Suprapubic skin (tissue), 4 donors: ENCODE measurements at regions not wholly inside any gene's neighbourhood (a gene's known extent, or its start where the extent isn't known, plus 50 kb on each side); places are given as distances from the start of the nearest gene placed in this dataset.
"Not testable (repeated sequence)": the region's sequence is repeated elsewhere in the genome, so short reads cannot be mapped to it uniquely, and the experiment has no call there.

Source experiments
- DNase-seq, 2 donors: peaks; one replicate each; pipeline ENCODE4 v3.0.0-alpha.2; 2019; ENCODE audit warnings: low spot score in 2 of 2
- H3K27ac ChIP-seq: fragments of 200-600 bp; sonication (generic); one replicate; pipeline ENCODE4 v1.5.1; 2019
- H3K27me3 ChIP-seq: fragments of 200-600 bp; sonication (generic); one replicate; pipeline ENCODE4 v1.5.1; 2019
- H3K36me3 ChIP-seq: fragments of 200-600 bp; sonication (generic); one replicate; pipeline ENCODE4 v1.5.1; 2019
- H3K4me1 ChIP-seq: fragments of 200-600 bp; sonication (generic); one replicate; pipeline ENCODE4 v1.5.1; 2019
- H3K4me3 ChIP-seq: fragments of 200-600 bp; sonication (generic); one replicate; pipeline ENCODE4 v1.5.1; 2019; ENCODE audit warnings: mild to moderate bottlenecking
- H3K9me3 ChIP-seq: fragments of 200-600 bp; sonication (generic); one replicate; pipeline ENCODE4 v1.5.1; 2019
- CTCF ChIP-seq, 2 donors: fragments of 200-600 bp in 1 of 2; fragments of 450-650 bp in 1 of 2; sonication (generic) in 1 of 2; IDR thresholded peaks; one replicate each; pipeline ENCODE4 v1.5.1; 2016 to 2019; ENCODE audit warnings: antibody characterized with exemption in 2 of 2, mild to moderate bottlenecking in 1 of 2, moderate library complexity in 1 of 2
- POLR2A ChIP-seq, 2 donors: fragments of 450-650 bp; IDR thresholded peaks; one replicate each; pipeline ENCODE4 v1.6.1; 2017; ENCODE audit warnings: antibody characterized with exemption in 2 of 2, mild to moderate bottlenecking in 2 of 2, moderate library complexity in 2 of 2
- POLR2AphosphoS5 ChIP-seq, 3 donors: sonication (generic); formaldehyde crosslinking; IDR thresholded peaks; one replicate each; pipeline ENCODE4 v1.6.1; 2017; ENCODE audit warnings: antibody characterized with exemption in 3 of 3
- WGBS: methylation state at CpG from one replicate; pipeline ENCODE4 v1.1.5; 2018; 5-methylcytosine and 5-hydroxymethylcytosine counted together

GRCh38 chr16:21487956-21488355 is 111.4 kb upstream of the METTL9 start:
- H3K4me1 ChIP-seq, H3K9me3 ChIP-seq, H3K4me3 ChIP-seq, DNase-seq, H3K27ac ChIP-seq, H3K27me3 ChIP-seq, H3K36me3 ChIP-seq: not testable (repeated sequence)
- WGBS = 85% methylated on average over 4 of the region's 4 CpGs

GRCh38 chr16:21499046-21499445 is 100.3 kb upstream of the METTL9 start:
- H3K27me3 ChIP-seq, H3K9me3 ChIP-seq, H3K4me3 ChIP-seq, H3K36me3 ChIP-seq, H3K27ac ChIP-seq: not testable (repeated sequence)
- WGBS = 81% methylated on average over 7 of the region's 9 CpGs
- DNase-seq = peak in 1 of 2 donors; percentile 22
- peaks cover 10% of the 10 kb centered on the region for H3K4me1 ChIP-seq

- Histone ChIP-seq H3K4me3 (peak overlapping the region; percentile 84), H3K27ac (peak overlapping the region; percentile 98), H3K4me1 (peaks cover 14% of the 10 kb centered on the region)
- not testable (repeated sequence) for H3K36me3 ChIP-seq, H3K27me3 ChIP-seq, H3K9me3 ChIP-seq
- no CpG with 5 or more reads among the region's 51 CpGs for WGBS
- peak in 1 of 2 donors; percentile 72 for DNase-seq
Measured at GRCh38 chr16:21501223-21501868, 98.0 kb upstream of the METTL9 start.

DNA sequence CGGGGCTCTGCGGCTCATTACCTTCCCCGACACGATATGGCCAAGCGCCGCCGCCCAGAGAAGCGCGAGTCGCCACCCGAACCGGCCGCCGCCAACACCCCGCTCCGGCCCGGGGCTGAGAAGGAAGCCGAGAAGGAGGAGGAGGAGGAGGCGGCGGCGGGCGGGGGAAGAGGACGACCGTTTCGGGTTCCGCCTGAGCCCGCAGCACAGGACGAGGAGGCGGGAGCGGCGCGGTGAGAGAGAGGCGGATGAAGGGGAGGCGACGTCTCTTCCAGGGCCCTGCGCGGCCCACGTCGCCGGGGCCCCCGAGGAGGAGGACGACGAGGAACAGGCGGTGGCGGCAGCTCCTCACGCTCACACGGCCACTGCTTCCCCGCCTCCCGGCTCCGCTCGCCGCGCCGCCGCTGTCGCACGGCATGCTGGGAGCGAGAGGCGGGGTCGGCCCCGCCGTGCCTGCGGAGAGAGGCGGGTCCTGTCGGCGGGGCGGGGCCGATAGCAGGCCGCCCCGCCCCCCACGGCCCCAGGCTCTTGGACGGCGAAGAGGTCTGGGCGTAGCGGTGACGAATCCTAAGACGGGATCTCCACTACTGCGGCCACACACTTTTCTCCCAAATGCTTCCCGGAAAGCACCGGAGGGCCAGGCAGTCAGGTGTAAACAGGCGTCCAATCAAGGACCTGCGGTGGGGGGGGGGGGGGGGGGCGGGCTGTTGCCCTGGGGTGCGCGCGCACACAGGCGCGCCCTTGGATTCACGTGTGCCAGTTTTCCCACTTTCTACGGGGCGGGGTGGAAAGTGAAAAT is 97.3 kb upstream of the METTL9 start:
- Histone ChIP-seq H3K4me1 (peaks cover 21% of the 10 kb centered on the region), H3K36me3 (no peaks in the 10 kb centered on the region), H3K27me3 (no peaks in the 10 kb centered on the region), H3K4me3 (peak overlapping the region; percentile 84), H3K27ac (peak overlapping the region; percentile 98), H3K9me3 (no peaks in the 10 kb centered on the region)
- TF ChIP-seq POLR2A (IDR thresholded peaks at IDR 0.05) (peak in 1 of 2 donors; percentile 77), CTCF (IDR thresholded peaks at IDR 0.05) (no peak), POLR2AphosphoS5 (IDR thresholded peaks at IDR 0.05) (peak in 1 of 3 donors; percentile 21)
- peak; percentile 93 to 95 for DNase-seq
- 0% methylated on average over 15 of the region's 91 CpGs for WGBS

DNA sequence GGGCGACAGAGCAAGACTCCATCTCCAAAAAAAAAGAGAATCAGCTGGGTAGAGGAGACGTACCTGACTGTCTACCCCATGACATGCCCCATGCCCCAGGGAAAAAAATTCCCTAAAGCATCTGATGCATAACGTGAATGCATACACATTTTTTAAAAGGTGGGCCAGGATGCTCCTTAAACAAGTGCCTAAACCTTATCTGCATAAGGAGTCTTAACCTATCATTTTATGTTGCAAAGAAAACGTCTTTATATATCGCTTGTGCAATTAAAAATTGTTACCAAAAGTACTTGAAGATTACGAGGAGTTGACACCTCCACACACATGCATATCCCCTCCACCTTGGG is 95.8 kb upstream of the METTL9 start:
- H3K27ac ChIP-seq, H3K9me3 ChIP-seq, H3K27me3 ChIP-seq, H3K4me3 ChIP-seq, H3K36me3 ChIP-seq: not testable (repeated sequence)
- H3K4me1 ChIP-seq = peaks cover 36% of the 10 kb centered on the region
- DNase-seq = peak in 1 of 2 donors; percentile 41
- WGBS = 89% methylated on average over 6 of the region's 6 CpGs

DNA sequence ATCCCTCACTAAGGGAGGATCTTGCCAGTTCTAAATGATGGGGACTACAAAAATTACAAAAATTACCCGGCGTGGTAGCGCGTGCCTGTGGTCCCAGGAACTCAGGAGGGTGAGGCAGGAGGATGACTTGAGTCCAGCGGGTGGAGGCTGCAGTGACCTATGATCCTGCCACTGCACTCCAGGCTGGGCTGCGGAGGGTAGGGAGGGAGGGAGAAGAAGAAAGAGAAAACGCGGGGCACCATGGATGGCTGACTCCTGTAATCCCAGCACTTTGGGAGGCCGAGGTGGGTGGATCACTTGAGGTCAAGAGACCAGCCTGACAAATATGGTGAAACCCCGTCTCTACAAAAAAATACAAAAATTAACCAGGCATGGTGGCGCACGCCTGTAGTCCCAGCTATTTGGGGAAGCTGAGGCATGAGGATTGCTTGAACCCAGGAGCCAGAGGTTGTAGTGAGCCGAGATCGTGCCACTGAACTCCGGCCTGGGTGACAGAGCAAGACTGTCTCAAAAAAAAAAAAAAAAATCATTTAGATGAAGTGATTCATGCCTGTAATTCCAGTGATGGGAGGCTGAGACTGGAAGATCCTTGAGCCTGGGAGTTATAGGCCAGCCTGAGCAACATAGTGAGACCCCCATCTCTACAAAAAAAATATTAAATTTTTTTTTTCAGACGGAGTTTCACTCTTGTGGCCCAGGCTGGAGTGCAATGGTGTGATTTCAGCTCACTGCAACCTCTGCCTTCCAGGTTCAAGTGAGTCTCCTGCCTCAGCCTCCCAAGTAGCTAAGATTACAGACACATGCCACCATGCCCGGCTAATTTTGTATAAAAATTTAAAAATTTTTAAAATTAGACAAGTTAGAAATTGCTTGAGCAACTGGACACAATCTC is 95.2 kb upstream of the METTL9 start:
- WGBS = 93% methylated on average over 17 of the region's 17 CpGs
- peak; percentile 60 to 76 for DNase-seq
- not testable (repeated sequence) for H3K27me3 ChIP-seq, H3K4me3 ChIP-seq, H3K9me3 ChIP-seq, H3K27ac ChIP-seq, H3K36me3 ChIP-seq
- peaks cover 43% of the 10 kb centered on the region for H3K4me1 ChIP-seq

- H3K36me3 ChIP-seq, H3K27ac ChIP-seq, H3K4me3 ChIP-seq, H3K9me3 ChIP-seq, H3K27me3 ChIP-seq: not testable (repeated sequence)
- peaks cover 60% of the 10 kb centered on the region for H3K4me1 ChIP-seq
- 80% methylated on average over 6 of the region's 6 CpGs for WGBS
- peak; percentile 48 for DNase-seq
Measured at GRCh38 chr16:21505751-21506520, 93.4 kb upstream of the METTL9 start.

- H3K9me3 ChIP-seq, H3K36me3 ChIP-seq, H3K4me3 ChIP-seq, H3K27me3 ChIP-seq: not testable (repeated sequence)
- whole genome bisulfite sequencing = 77% methylated on average over 20 of the region's 23 CpGs
- H3K27ac ChIP-seq = peak overlapping the region; percentile 4
- DNase-seq = peak; percentile 71 to 83
- peaks cover 70% of the 10 kb centered on the region for H3K4me1 ChIP-seq
Measured at GRCh38 chr16:21506857-21507456, 92.4 kb upstream of the METTL9 start.

DNA sequence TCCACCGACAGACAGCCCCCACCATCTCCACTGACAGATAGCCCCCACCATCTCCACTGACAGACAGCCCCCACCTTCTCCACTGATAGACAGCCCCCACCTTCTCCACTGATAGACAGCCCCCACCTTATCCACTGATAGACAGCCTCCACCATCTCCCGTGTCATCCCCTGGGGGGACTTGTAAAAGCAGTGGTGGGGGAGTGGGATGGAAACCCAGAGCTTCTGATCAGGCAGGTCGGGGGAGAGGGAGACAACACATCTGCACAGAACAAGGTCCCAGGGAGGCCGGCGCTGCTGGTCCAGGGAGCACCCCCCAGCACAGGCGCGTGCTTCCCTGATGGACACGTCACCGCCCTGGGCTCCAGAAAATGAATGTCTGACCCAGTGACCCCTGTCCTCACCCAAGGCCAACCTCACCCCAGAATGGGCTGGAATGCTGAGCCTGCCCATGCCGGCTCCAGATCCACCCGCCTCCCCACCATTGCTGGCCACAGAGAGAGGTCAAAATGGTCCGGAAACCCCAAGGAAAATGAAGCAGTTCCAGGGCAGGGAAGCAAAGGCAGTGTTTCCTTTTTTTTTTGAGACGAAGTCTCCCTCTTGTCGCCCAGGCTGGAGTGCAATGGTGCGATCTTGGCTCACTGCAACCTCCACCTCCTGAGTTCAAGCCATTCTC is 91.6 kb upstream of the METTL9 start:
- peak; percentile 67 to 80 for DNase-seq
- not testable (repeated sequence) for H3K27me3 ChIP-seq, H3K9me3 ChIP-seq, H3K36me3 ChIP-seq, H3K4me3 ChIP-seq
- WGBS = 74% methylated on average over 8 of the region's 15 CpGs
- Histone ChIP-seq H3K27ac (peak overlapping the region; percentile 65), H3K4me1 (peaks cover 75% of the 10 kb centered on the region)

GRCh38 chr16:21508661-21509436 is 90.5 kb upstream of the METTL9 start:
- H3K27me3 ChIP-seq, H3K9me3 ChIP-seq, H3K4me3 ChIP-seq, H3K36me3 ChIP-seq: not testable (repeated sequence)
- H3K4me1 ChIP-seq = peaks cover 79% of the 10 kb centered on the region
- peak overlapping the region; percentile 65 for H3K27ac ChIP-seq
- DNase-seq = peak; percentile 71 to 82
- whole genome bisulfite sequencing = 37% methylated on average over 6 of the region's 17 CpGs
